ENCODE measurements at regions not wholly inside any gene's neighbourhood (a gene's known extent, or its start where the extent isn't known, plus 50 kb on each side); places are given as distances from the start of the nearest gene placed in this dataset.
"Not testable (repeated sequence)": the region's sequence is repeated elsewhere in the genome, so short reads cannot be mapped to it uniquely, and the experiment has no call there.

DNA sequence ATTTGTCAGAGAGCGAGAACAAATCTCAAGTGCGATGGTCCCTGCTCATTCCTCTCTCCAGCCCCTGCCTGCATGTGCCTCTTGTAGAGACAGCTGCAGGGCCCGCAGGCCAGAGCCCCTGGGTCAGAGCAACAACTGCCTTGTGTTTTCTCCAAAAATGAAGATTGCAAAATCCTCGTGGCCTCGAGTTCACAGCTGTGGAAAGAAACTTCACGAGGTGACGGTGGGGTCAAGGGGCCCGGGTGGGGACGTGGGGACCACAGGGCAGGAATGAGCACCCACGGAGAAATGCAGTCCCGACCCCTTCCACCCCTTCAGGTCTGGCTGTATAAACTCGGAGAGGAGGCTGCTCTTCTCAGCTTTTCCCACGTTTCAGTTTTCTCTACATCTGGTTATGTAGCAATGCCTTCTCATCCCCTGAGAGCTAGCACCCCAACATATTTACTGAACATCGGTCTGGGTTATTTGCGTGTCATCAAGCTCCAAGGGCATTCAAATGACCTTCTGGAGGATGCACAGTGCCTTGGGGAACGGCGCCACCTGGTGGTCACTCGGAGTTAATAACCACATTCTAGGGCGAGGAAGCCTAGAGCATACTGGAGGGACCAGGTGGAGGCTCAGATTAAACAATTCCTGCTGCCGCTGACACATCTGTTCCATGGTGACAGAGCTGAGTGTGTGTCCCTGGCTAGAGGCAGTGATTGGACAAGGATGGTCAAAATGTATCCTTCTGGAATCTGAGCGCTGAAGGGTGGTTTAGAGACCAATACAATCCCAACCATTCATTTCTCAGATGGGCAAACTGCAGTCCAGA lies 91.4 kb upstream of the CYRIA start:
- Histone ChIP-seq H3K27ac (no peak overlapping the region), H3K4me3 (no peak overlapping the region), H3K27me3 (no peaks in the 10 kb centered on the region), H3K36me3 (no peaks in the 10 kb centered on the region), H3K9me3 (no peaks in the 10 kb centered on the region), H3K4me1 (no peaks in the 10 kb centered on the region)
- TF ChIP-seq POLR2A (IDR thresholded peaks at IDR 0.05) (no peak), CTCF (IDR thresholded peaks at IDR 0.05) (peak; percentile 73 to 84 (median 78))
- DNase-seq = peak; percentile 70 to 87 (median 72)

- H3K27me3 ChIP-seq = no peaks in the 10 kb centered on the region
- no peaks in the 10 kb centered on the region for H3K9me3 ChIP-seq
- no peaks in the 10 kb centered on the region for H3K4me1 ChIP-seq
- no peak for DNase-seq
- H3K36me3 ChIP-seq = no peaks in the 10 kb centered on the region
- TF ChIP-seq CTCF (IDR thresholded peaks at IDR 0.05) (no peak), POLR2A (IDR thresholded peaks at IDR 0.05) (no peak)
- no peak overlapping the region for H3K27ac ChIP-seq
- H3K4me3 ChIP-seq = no peak overlapping the region
These were observed 89.8 kb upstream of the CYRIA start for GRCh38 chr2:16755442-16755841.

- not testable (repeated sequence) for DNase-seq, H3K4me1 ChIP-seq
These were observed 87.4 kb upstream of the CYRIA start for GRCh38 chr2:16753025-16753424.

DNA sequence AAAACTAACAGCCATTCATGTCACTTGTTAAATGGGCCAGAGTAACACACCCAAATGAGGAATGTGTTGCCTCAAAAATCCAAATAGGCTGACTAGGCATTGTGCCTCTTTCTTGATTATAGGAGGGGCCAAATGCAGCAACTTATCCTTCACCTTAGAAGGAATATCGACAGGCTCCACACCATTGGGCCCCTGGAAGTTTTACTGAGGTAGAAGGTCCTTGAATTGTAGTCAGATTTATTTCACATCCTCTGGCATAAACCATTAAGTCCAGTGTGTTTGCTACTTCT lies 85.2 kb upstream of the CYRIA start:
- not testable (repeated sequence) for H3K36me3 ChIP-seq, H3K27ac ChIP-seq, H3K9me3 ChIP-seq, DNase-seq, H3K27me3 ChIP-seq, H3K4me1 ChIP-seq, H3K4me3 ChIP-seq

More at GRCh38 chr2:16753025-16753424, 87.4 kb upstream of the CYRIA start:
- not testable (repeated sequence) for H3K36me3 ChIP-seq, H3K27ac ChIP-seq, H3K4me3 ChIP-seq, H3K27me3 ChIP-seq, H3K9me3 ChIP-seq

DNA sequence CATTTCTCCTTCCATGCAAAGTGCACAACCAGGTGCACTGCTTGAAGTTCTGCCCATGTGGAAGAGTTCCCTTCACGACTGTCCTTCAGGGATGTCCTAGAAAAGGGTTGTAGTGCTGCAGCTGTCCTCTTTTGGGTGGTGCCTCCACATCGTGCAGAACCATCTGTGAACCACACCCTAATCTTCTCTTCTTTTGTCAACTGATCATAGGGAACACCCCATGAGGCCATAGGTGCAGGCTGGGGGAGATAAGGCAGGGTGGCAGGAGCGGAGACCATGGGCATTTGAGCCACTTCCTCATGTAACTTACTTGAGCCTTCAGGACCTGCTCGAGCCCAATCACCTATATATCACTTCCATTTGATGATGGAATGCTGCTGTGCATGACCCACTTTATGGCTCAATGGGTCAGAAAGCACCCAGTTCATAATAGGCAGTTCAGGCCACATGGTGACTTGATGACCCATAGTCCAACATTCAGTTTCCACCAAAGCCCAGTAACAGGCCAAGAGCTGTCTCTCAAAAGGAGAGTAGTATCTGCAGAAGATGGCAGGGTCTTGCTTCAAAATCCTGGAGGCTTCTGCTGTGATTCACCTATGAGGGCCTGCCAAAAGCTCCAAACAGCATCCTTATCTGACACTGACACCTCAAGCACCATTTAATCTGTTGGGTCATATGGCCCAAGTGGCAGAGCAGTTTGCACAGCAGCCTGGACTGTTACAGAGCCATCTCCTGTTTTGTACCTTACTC lies 84.7 kb upstream of the CYRIA start:
- DNase-seq = no peak
- no peak overlapping the region for H3K4me3 ChIP-seq
- no peaks in the 10 kb centered on the region for H3K27me3 ChIP-seq
- H3K27ac ChIP-seq = no peak overlapping the region
- no peaks in the 10 kb centered on the region for H3K9me3 ChIP-seq
- no peaks in the 10 kb centered on the region for H3K4me1 ChIP-seq
- TF ChIP-seq CTCF (IDR thresholded peaks at IDR 0.05) (no peak), POLR2A (IDR thresholded peaks at IDR 0.05) (no peak)
- H3K36me3 ChIP-seq = no peaks in the 10 kb centered on the region

- H3K4me3 ChIP-seq, H3K4me1 ChIP-seq, H3K9me3 ChIP-seq, DNase-seq, H3K36me3 ChIP-seq, H3K27me3 ChIP-seq, H3K27ac ChIP-seq: not testable (repeated sequence)
These were observed 83.1 kb upstream of the CYRIA start for GRCh38 chr2:16748511-16749266.

DNA sequence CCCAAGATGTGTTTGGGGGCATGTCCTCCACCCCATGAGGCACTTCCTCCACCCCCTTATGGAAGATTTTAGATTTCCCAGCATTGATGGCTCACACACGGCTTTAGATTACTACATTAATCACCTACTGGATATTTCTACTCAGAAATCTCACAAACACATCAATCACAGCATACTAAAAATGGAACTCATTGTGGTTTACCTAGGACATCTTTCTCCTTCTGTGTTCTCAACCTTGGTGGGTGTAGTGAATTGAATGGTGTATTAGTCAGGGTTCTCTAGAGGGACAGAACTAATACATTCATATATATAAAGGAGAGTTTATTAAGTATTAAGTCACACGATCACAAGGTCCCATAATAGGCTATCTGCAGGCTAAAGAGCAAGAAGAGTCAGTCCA lies 82.1 kb upstream of the CYRIA start:
- no peak overlapping the region for H3K4me3 ChIP-seq
- no peaks in the 10 kb centered on the region for H3K4me1 ChIP-seq
- no peak overlapping the region for H3K27ac ChIP-seq
- H3K36me3 ChIP-seq = no peaks in the 10 kb centered on the region
- H3K9me3 ChIP-seq = no peaks in the 10 kb centered on the region
- DNase-seq = no peak
- no peaks in the 10 kb centered on the region for H3K27me3 ChIP-seq
- TF ChIP-seq POLR2A (IDR thresholded peaks at IDR 0.05) (no peak), CTCF (IDR thresholded peaks at IDR 0.05) (no peak)
